GM19351 (cell line): ENCODE measurements at regions not wholly inside any gene's neighbourhood (a gene's known extent, or its start where the extent isn't known, plus 50 kb on each side); places are given as distances from the start of the nearest gene placed in this dataset.

Experiments
- ATAC-seq: cut with Tn5 transposase; IDR thresholded peaks from one replicate; pipeline ENCODE4 v1.9.1; 2021; ENCODE audit warnings: mild to moderate bottlenecking, moderate library complexity; ENCODE audit not compliant: unreplicated experiment

DNA sequence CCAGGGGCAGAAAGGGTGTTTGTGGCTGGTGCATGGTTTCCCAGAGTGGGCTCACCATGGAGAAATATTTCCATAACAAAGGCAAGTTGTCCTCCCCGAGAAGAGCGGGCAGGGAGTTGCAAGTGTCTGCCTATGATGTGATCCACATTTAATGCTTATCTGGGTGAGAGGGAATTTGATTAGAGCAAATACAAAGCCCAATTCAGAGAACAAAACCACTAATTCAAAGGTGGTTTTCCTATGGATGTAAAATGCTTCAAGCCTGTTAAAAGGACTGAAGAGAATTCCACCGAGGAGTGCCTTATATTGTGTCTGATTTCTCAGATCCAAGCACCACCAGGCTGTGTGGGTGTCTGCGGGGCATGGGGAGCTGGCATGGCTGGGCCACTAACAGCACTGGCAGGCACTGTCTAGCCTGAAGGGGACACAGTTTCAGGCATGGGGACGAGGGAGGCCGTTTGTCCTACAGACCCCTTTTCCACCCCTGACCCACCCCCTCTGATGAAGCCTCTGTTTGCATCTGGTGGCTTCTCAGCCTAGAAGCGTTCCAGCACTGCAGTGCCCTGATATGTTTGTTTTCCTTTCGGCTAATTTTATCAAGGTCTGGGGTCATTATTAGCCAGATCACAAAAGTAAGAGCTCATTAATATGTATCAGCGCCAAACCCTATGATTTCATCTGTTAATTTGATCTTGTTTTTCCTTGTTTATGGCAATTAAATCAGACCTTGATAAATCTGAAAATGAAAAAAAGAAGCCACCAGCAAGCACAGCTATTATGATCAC lies 357.3 kb downstream of the HRH4 start:
- ATAC-seq: no peak

GRCh38 chr18:24818441-24818840 lies 358.0 kb downstream of the HRH4 start:
- no peak for ATAC-seq

DNA sequence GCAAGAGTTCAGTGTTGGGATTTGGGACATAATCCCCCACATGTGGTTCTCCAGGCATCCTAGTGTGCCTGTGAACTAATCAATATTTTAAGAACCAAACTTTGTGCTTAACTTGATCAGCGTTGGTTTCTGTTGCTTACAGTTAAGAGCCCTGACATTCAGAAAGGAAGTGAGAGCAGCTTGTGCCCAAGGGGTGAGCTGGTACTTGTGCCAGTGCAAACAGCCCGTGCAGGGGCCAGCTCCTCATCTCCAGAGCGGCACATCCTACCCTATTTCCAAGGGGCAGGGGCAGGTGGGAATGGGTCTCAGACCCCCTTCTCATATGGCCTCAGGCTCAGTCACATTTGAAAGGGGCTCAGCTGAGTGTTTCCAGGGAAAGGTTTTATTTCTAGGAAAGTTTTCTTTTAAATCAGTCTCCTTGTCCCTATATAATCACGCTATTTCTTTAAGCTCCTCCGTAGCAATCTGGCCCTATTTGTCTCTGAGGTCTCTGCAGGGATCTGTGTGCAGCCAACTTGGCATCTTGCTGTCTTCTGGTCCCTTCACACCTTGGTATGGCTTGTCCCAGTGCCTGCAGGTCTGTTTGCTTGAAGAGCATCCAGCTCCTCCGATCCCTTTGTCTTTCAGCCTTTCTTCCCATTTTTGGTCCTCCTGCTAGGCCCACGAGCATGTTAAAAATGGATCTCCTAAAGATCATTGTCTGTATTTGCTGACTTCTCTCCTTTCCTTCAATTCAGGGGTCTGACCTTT lies 358.9 kb downstream of the HRH4 start:
- no peak for ATAC-seq

DNA sequence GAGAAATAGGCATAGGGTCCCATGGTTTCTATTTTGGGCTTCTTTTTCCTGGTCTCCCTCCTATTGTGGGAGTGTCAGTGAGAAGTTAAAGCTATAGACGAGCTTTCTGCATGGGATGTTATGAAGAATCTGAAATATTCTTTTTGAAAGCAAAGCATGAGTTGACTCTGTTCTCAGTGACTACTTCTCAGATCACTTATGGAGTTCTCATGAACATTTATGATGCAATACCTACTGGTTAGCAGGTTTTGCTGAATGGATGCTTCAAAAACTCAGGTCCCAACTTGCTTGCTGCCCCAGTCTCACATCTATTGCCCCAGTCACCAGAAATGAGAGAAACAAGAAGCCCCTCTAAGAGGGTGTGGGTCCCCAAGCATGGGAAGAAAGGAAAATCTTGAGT lies 365.0 kb downstream of the HRH4 start:
- ATAC-seq: no peak

GRCh38 chr18:24826605-24827004 lies 366.2 kb downstream of the HRH4 start:
- no peak for ATAC-seq

GRCh38 chr18:24827501-24827900 lies 367.1 kb downstream of the HRH4 start:
- ATAC-seq: no peak

- no peak for ATAC-seq
These were observed 370.6 kb downstream of the HRH4 start for GRCh38 chr18:24831081-24831480.

DNA sequence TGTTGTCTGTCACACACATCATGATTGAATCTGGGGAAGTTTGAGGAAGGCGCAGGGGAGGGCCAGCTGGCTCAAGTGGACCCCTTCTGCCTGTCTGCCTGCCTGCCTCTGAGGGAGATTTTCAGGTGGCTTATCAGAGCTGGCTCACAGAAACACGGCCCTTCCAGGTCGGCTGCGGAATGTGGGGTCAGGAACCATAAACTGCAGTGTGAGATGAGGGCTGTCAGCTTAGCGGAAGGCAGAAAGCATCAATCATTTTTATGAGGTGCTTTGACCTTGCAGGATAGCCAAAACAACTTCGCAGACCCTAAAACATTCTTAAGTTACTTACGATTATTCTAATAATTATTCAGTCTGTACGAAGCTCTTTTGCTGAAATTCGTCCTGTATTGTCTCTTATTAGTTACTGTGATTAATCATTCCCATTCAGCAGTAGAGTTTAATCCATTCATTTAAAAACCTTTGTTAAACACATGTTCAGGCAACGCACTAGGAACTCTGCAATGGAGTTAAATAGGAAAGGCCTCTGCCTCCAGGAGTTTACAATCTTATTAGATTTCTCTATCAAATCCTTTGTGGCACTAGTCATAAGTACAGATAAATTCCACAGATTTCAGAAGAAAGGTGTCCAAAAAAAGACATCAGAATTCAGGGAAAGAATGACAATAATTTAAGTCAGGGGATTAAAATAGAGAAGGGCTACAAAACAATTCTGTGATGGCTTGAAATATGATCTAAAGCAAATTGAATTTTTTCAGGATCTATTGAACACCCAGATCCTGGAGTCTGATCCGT lies 371.6 kb downstream of the HRH4 start:
- ATAC-seq: no peak

DNA sequence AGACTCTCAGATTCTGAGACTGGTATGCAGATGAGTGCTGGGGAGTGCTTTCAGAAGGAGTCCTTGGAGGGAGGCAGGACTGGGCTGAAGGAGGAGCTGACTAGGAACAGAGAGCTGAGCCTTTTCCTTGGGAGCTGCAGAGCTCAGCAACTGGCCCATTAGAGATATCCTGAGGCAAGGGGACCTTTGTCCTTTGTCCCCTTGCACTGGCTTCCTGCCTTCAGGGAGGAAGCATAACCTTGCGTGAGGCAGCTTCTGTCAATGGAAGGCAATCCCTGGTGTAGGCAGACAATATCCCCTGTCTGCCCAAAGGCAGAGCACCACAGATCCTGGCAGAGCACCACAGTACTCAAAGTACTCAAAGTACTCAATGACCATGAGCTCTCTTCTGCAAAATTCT lies 375.3 kb downstream of the HRH4 start:
- no peak for ATAC-seq

GRCh38 chr18:24837066-24837465 lies 376.6 kb downstream of the HRH4 start:
- ATAC-seq: no peak

GRCh38 chr18:24840051-24840450 lies 379.6 kb downstream of the HRH4 start:
- ATAC-seq: no peak

DNA sequence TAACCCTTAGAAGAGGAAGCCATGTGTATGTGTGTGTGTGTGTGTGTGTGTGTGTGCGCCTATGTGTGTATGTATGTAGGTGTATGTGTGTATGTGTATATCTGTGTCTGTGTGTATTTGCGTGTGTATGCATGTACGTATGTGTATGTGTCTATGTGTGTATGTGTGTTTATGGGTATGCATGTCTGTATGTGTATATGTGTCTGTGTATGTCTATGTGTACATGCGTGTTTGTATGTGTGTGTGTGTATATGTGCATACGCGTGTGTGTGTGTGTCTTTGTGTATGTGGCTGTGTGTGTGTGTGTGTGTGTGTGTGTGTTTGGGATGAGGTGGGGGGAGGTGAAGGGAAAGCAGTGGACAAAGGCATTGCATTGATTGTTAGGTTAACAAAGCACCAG lies 380.2 kb downstream of the HRH4 start:
- ATAC-seq: no peak

DNA sequence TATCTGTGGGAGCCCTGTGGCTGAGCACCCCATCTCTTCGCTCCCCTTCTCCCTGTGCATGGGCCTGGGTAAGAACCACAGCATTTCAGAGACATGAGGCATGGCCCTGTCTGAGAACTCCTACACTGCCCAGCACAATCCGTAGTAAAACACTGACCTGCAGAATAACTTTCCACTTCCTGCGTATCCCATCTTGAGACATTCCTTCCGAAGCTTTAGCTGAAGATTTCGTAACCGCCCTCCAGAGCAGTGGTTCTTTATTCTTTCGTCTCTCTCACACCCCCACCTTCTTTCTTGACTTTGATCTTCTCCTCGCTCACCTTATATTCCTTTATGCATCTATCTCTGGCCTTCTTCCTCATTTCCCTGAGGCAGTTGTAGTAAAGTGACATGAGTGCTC lies 381.1 kb downstream of the HRH4 start:
- ATAC-seq: no peak

DNA sequence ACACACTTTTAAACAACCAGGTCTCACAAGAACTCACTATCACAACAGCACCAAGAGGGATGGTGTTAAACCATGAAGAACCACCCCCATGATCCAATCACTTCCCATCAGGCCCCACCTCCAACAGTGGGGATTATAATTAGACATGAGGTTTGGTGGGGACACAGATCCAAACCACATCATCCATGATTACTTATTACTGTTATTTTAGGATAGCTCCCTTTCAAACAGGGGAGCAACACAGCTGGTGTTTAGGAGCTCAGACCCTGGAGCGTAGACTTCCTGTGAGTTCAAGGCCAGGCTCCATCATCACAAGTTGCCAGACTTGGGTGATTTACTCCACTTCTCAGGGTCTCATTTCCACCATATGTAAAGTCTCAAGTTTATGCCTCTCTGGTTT lies 382.7 kb downstream of the HRH4 start:
- no peak for ATAC-seq

GRCh38 chr18:24846138-24846537 lies 385.7 kb downstream of the HRH4 start:
- no peak for ATAC-seq

DNA sequence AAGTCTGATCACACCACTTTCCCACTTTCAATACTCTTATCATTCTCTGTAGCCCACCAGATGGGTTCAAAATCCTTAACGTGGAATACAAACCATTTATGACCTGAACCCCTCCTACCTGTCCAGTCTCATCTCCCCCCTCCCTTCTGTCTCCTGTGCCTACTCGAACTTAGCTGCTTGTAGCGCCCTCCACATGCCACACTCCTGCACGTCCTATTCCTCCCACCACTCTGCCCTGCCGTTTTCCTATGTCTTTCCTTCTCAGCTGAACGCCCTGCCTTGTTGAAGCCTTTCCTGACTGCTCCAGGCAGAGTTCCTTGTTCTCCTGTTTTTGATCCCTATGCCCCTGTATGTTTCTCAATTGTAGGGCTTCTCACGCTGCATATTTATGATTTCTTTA lies 390.1 kb downstream of the HRH4 start:
- no peak for ATAC-seq

DNA sequence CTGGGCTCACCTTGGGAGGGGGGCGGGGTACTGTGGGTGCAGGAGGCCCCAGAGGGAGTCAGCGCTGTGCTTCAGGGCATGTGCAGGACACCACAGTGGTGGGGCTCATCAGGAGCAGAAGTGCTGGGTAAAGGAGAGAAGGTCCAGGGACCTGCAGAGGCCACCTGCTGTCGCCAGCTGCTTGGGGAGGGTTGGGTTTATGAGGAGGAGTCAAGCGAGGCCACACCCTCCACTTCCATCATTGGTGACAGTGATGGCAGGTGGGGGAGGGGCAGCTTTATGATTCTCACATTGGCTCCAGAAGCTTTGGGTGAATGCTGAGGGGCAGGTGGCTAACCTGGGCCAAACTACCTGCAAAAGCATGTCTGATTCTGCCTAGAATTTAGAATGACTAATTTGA lies 392.6 kb downstream of the HRH4 start:
- ATAC-seq: no peak

GRCh38 chr18:24860978-24861680 lies 400.7 kb downstream of the HRH4 start:
- no peak for ATAC-seq

GRCh38 chr18:24862201-24862816 lies 401.9 kb downstream of the HRH4 start:
- no peak for ATAC-seq

GRCh38 chr18:24868311-24868710 lies 407.9 kb downstream of the HRH4 start:
- no peak for ATAC-seq
